WTC11 (cell line): ENCODE measurements at regions not wholly inside any gene's neighbourhood (a gene's known extent, or its start where the extent isn't known, plus 50 kb on each side); places are given as distances from the start of the nearest gene placed in this dataset.
A peak's percentile ranks its signal among the peaks of the same experiment; 100 is the strongest.

Experiments used
- ATAC-seq: fragments of 200-7000 bp; cut with Tn5 transposase; 2 replicates; pipeline ENCODE4 v1.10.0; 2021; ENCODE audit warnings: mild to moderate bottlenecking, moderate library complexity
- CTCF ChIA-PET: fragments of 300-600 bp; sonication (Branson Sonifier 250); formaldehyde crosslinking; loops from one replicate; lab custom pipeline; 2021; ENCODE audit warnings: antibody characterized with exemption; lab: Charles Lee
- POLR2A ChIA-PET: fragments of 350-600 bp; sonication (Branson Sonifier 250); formaldehyde crosslinking; loops from one replicate; lab custom pipeline; 2021; ENCODE audit warnings: antibody characterized with exemption; lab: Charles Lee
- DNase-seq: peaks from one replicate; pipeline ENCODE4 v3.0.0; 2021; ENCODE audit warnings: low spot score
- H3K27ac Mint-ChIP-seq: 2 replicates; pipeline ENCODE4 v1.8.0; 2021; ENCODE audit warnings: mixed read lengths
- H3K27me3 Mint-ChIP-seq: 2 replicates; pipeline ENCODE4 v1.8.0; 2021; ENCODE audit warnings: low read depth, mild to moderate bottlenecking, moderate library complexity, mixed read lengths
- H3K36me3 Mint-ChIP-seq: 2 replicates; pipeline ENCODE4 v1.8.0; 2021; ENCODE audit warnings: mixed read lengths
- H3K4me1 Mint-ChIP-seq: 2 replicates; pipeline ENCODE4 v1.8.0; 2022; ENCODE audit warnings: mixed read lengths
- H3K4me3 Mint-ChIP-seq: 2 replicates; pipeline ENCODE4 v1.8.0; 2021; ENCODE audit warnings: mild to moderate bottlenecking, moderate library complexity, mixed read lengths
- H3K9me3 Mint-ChIP-seq: 2 replicates; pipeline ENCODE4 v1.8.0; 2021; ENCODE audit warnings: mixed read lengths
- CREM ChIP-seq: sonication (generic); formaldehyde crosslinking; IDR thresholded peaks from 2 replicates; pipeline ENCODE4 v1.8.1; 2022; ENCODE audit warnings: mild to moderate bottlenecking, missing genetic modification reagents, moderate library complexity
- EMX1 ChIP-seq: fragments of 250-450 bp; sonication (Bioruptor Pico); IDR thresholded peaks from 2 replicates; pipeline ENCODE4 v1.8.0; 2021; ENCODE audit warnings: mild to moderate bottlenecking
- ETV6 ChIP-seq: sonication (generic); formaldehyde crosslinking; IDR thresholded peaks from 2 replicates; pipeline ENCODE4 v1.8.1; 2022; ENCODE audit warnings: mild to moderate bottlenecking, missing genetic modification reagents
- FOXP1 ChIP-seq: sonication (generic); formaldehyde crosslinking; IDR thresholded peaks from 2 replicates; pipeline ENCODE4 v1.8.0; 2022; ENCODE audit warnings: missing genetic modification reagents, mild to moderate bottlenecking, moderate library complexity, borderline replicate concordance
- JAZF1 ChIP-seq: fragments of 250-450 bp; sonication (Bioruptor Pico); IDR thresholded peaks from 2 replicates; pipeline ENCODE4 v1.9.0; 2021; ENCODE audit warnings: moderate library complexity, mild to moderate bottlenecking, inconsistent platforms
- NFATC4 ChIP-seq: fragments of 250-450 bp; sonication (Bioruptor Pico); IDR thresholded peaks from 2 replicates; pipeline ENCODE4 v1.9.0; 2021; ENCODE audit warnings: mild to moderate bottlenecking
- NFYB ChIP-seq: sonication (generic); formaldehyde crosslinking; conservative IDR thresholded peaks from 2 replicates; pipeline ENCODE4 v1.8.0; 2022; ENCODE audit warnings: low read depth, missing genetic modification reagents
- OVOL2 ChIP-seq: fragments of 250-450 bp; sonication (Bioruptor Pico); IDR thresholded peaks from 2 replicates; pipeline ENCODE4 v1.9.0; 2021; ENCODE audit warnings: mild to moderate bottlenecking, borderline replicate concordance
- RORB ChIP-seq: fragments of 250-450 bp; sonication (Bioruptor Pico); IDR thresholded peaks from 2 replicates; pipeline ENCODE4 v1.9.0; 2021; ENCODE audit warnings: mild to moderate bottlenecking
- SMAD4 ChIP-seq: sonication (generic); formaldehyde crosslinking; IDR thresholded peaks from 2 replicates; pipeline ENCODE4 v1.8.0; 2022; ENCODE audit warnings: mild to moderate bottlenecking, missing genetic modification reagents
- ZNF138 ChIP-seq: sonication (generic); formaldehyde crosslinking; conservative IDR thresholded peaks from 2 replicates; pipeline ENCODE4 v1.8.1; 2022; ENCODE audit warnings: mild to moderate bottlenecking, moderate library complexity, missing genetic modification reagents
- ZNF317 ChIP-seq: sonication (generic); formaldehyde crosslinking; IDR thresholded peaks from 2 replicates; pipeline ENCODE4 v1.8.1; 2023; ENCODE audit warnings: low read depth, mild to moderate bottlenecking, moderate library complexity, missing genetic modification reagents, borderline replicate concordance
- ZNF671 ChIP-seq: fragments of 250-450 bp; sonication (Bioruptor Pico); IDR thresholded peaks from 2 replicates; pipeline ENCODE4 v1.8.0; 2021; ENCODE audit warnings: mild to moderate bottlenecking
- TF ChIP-seq, protein P1 (sequence below): sonication (generic); formaldehyde crosslinking; IDR thresholded peaks from 2 replicates; pipeline ENCODE4 v1.8.0; 2022; ENCODE audit warnings: missing genetic modification reagents
- TF ChIP-seq, protein P2 (sequence below): sonication (generic); formaldehyde crosslinking; IDR thresholded peaks from 2 replicates; pipeline ENCODE4 v1.8.1; 2023; ENCODE audit warnings: mild to moderate bottlenecking, missing genetic modification reagents, borderline replicate concordance
- TF ChIP-seq, protein P3 (sequence below): sonication (generic); formaldehyde crosslinking; IDR thresholded peaks from 2 replicates; pipeline ENCODE4 v1.8.0; 2023; ENCODE audit warnings: missing genetic modification reagents, mild to moderate bottlenecking, borderline replicate concordance
- TF ChIP-seq, protein P4 (sequence below): sonication (generic); formaldehyde crosslinking; IDR thresholded peaks from 2 replicates; pipeline ENCODE4 v1.8.0; 2022; ENCODE audit warnings: mild to moderate bottlenecking, missing genetic modification reagents
- TF ChIP-seq, protein P5 (sequence below): sonication (generic); formaldehyde crosslinking; IDR thresholded peaks from 2 replicates; pipeline ENCODE4 v1.8.1; 2023; ENCODE audit warnings: mild to moderate bottlenecking, missing genetic modification reagents, moderate library complexity
- TF ChIP-seq, protein P6 (sequence below): sonication (generic); formaldehyde crosslinking; IDR thresholded peaks from 2 replicates; pipeline ENCODE4 v1.8.1; 2023; ENCODE audit warnings: mild to moderate bottlenecking, missing genetic modification reagents

DNA sequence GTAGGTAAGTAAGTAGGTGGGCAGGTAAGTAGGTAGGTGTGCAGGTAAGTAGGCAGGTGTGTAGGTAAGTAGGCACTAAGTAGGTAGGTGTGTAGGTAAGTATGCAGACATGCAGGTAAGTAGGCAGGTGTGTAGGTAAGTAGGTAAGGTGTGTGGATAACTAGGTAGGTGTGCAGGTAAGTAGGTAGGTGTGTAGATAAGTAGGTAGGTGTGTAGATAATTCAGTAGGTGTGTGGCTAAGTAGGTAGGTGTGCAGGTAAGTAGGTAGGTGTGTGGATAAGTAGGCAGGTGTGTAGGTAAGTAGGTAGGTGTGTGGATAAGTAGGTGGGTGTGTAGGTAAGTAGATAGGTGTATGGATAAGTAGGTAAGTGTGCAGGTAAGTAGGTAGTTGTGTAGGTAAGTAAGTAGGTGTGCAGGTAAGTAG is 53.9 kb upstream of the COG2 start (continued):
- TF ChIP-seq, protein P1, sequence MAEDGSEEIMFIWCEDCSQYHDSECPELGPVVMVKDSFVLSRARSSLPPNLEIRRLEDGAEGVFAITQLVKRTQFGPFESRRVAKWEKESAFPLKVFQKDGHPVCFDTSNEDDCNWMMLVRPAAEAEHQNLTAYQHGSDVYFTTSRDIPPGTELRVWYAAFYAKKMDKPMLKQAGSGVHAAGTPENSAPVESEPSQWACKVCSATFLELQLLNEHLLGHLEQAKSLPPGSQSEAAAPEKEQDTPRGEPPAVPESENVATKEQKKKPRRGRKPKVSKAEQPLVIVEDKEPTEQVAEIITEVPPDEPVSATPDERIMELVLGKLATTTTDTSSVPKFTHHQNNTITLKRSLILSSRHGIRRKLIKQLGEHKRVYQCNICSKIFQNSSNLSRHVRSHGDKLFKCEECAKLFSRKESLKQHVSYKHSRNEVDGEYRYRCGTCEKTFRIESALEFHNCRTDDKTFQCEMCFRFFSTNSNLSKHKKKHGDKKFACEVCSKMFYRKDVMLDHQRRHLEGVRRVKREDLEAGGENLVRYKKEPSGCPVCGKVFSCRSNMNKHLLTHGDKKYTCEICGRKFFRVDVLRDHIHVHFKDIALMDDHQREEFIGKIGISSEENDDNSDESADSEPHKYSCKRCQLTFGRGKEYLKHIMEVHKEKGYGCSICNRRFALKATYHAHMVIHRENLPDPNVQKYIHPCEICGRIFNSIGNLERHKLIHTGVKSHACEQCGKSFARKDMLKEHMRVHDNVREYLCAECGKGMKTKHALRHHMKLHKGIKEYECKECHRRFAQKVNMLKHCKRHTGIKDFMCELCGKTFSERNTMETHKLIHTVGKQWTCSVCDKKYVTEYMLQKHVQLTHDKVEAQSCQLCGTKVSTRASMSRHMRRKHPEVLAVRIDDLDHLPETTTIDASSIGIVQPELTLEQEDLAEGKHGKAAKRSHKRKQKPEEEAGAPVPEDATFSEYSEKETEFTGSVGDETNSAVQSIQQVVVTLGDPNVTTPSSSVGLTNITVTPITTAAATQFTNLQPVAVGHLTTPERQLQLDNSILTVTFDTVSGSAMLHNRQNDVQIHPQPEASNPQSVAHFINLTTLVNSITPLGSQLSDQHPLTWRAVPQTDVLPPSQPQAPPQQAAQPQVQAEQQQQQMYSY (CRISPR knock-in tag), result no peak
- TF ChIP-seq RORB (CRISPR knock-in tag) (no peak), ZNF317 (CRISPR knock-in tag) (no peak), ZNF138 (CRISPR knock-in tag) (no peak), EMX1 (CRISPR knock-in tag) (no peak), CREM (CRISPR knock-in tag) (no peak), ETV6 (no peak)
- TF ChIP-seq, protein P2, sequence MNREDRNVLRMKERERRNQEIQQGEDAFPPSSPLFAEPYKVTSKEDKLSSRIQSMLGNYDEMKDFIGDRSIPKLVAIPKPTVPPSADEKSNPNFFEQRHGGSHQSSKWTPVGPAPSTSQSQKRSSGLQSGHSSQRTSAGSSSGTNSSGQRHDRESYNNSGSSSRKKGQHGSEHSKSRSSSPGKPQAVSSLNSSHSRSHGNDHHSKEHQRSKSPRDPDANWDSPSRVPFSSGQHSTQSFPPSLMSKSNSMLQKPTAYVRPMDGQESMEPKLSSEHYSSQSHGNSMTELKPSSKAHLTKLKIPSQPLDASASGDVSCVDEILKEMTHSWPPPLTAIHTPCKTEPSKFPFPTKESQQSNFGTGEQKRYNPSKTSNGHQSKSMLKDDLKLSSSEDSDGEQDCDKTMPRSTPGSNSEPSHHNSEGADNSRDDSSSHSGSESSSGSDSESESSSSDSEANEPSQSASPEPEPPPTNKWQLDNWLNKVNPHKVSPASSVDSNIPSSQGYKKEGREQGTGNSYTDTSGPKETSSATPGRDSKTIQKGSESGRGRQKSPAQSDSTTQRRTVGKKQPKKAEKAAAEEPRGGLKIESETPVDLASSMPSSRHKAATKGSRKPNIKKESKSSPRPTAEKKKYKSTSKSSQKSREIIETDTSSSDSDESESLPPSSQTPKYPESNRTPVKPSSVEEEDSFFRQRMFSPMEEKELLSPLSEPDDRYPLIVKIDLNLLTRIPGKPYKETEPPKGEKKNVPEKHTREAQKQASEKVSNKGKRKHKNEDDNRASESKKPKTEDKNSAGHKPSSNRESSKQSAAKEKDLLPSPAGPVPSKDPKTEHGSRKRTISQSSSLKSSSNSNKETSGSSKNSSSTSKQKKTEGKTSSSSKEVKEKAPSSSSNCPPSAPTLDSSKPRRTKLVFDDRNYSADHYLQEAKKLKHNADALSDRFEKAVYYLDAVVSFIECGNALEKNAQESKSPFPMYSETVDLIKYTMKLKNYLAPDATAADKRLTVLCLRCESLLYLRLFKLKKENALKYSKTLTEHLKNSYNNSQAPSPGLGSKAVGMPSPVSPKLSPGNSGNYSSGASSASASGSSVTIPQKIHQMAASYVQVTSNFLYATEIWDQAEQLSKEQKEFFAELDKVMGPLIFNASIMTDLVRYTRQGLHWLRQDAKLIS (CRISPR knock-in tag), result no peak

DNA sequence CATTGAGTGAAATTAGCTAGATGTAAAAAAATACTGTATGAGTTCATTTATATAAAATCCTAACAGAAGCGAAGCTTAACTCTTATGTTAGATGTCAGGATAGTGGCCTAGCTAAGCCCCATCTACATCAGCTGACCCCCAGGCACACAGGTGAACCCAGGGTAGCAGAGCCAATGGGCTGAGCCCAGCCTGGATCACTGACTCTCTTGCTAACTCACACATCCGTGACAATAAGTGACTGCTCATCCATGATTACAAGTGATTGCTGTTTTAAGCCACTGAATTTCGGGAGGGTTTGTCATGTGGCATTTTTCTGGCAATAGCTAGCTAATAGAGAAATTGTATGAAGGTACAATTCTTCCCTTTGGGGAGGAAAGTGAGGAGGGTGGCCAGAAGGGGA is 55.2 kb upstream of the COG2 start:
- ChIA-PET CTCF (interaction anchor here (1.1 kb wide), 1 partner anchor 55 kb away, joined by 3 read pairs; no protein-coding TSS in a partner anchor), POLR2A (no interaction called here)
- DNase-seq (no peak), ATAC-seq (peak; percentile 64)
- Mint-ChIP-seq H3K27me3 (peaks cover 4% of the 10 kb centered on the region), H3K27ac (no peak overlapping the region), H3K36me3 (peaks cover 5% of the 10 kb centered on the region; the same call in 1 of the 2 replicates), H3K9me3 (peaks cover 23% of the 10 kb centered on the region), H3K4me3 (no peak overlapping the region), H3K4me1 (peaks cover 24% of the 10 kb centered on the region)
- TF ChIP-seq, protein P3, sequence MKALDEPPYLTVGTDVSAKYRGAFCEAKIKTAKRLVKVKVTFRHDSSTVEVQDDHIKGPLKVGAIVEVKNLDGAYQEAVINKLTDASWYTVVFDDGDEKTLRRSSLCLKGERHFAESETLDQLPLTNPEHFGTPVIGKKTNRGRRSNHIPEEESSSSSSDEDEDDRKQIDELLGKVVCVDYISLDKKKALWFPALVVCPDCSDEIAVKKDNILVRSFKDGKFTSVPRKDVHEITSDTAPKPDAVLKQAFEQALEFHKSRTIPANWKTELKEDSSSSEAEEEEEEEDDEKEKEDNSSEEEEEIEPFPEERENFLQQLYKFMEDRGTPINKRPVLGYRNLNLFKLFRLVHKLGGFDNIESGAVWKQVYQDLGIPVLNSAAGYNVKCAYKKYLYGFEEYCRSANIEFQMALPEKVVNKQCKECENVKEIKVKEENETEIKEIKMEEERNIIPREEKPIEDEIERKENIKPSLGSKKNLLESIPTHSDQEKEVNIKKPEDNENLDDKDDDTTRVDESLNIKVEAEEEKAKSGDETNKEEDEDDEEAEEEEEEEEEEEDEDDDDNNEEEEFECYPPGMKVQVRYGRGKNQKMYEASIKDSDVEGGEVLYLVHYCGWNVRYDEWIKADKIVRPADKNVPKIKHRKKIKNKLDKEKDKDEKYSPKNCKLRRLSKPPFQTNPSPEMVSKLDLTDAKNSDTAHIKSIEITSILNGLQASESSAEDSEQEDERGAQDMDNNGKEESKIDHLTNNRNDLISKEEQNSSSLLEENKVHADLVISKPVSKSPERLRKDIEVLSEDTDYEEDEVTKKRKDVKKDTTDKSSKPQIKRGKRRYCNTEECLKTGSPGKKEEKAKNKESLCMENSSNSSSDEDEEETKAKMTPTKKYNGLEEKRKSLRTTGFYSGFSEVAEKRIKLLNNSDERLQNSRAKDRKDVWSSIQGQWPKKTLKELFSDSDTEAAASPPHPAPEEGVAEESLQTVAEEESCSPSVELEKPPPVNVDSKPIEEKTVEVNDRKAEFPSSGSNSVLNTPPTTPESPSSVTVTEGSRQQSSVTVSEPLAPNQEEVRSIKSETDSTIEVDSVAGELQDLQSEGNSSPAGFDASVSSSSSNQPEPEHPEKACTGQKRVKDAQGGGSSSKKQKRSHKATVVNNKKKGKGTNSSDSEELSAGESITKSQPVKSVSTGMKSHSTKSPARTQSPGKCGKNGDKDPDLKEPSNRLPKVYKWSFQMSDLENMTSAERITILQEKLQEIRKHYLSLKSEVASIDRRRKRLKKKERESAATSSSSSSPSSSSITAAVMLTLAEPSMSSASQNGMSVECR (CRISPR knock-in tag), result no peak
- TF ChIP-seq, protein P4, sequence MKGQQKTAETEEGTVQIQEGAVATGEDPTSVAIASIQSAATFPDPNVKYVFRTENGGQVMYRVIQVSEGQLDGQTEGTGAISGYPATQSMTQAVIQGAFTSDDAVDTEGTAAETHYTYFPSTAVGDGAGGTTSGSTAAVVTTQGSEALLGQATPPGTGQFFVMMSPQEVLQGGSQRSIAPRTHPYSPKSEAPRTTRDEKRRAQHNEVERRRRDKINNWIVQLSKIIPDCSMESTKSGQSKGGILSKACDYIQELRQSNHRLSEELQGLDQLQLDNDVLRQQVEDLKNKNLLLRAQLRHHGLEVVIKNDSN (CRISPR knock-in tag), result no peak
- TF ChIP-seq, protein P5, sequence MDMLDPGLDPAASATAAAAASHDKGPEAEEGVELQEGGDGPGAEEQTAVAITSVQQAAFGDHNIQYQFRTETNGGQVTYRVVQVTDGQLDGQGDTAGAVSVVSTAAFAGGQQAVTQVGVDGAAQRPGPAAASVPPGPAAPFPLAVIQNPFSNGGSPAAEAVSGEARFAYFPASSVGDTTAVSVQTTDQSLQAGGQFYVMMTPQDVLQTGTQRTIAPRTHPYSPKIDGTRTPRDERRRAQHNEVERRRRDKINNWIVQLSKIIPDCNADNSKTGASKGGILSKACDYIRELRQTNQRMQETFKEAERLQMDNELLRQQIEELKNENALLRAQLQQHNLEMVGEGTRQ (CRISPR knock-in tag), result no peak
- no peak for TF ChIP-seq FOXP1 (CRISPR knock-in tag)
- no peak for TF ChIP-seq JAZF1 (CRISPR knock-in tag)
- no peak for TF ChIP-seq NFYB (CRISPR knock-in tag)
- no peak for TF ChIP-seq OVOL2 (CRISPR knock-in tag)
- no peak for TF ChIP-seq SMAD4
- no peak for TF ChIP-seq NFATC4 (CRISPR knock-in tag)
- TF ChIP-seq, protein P6, sequence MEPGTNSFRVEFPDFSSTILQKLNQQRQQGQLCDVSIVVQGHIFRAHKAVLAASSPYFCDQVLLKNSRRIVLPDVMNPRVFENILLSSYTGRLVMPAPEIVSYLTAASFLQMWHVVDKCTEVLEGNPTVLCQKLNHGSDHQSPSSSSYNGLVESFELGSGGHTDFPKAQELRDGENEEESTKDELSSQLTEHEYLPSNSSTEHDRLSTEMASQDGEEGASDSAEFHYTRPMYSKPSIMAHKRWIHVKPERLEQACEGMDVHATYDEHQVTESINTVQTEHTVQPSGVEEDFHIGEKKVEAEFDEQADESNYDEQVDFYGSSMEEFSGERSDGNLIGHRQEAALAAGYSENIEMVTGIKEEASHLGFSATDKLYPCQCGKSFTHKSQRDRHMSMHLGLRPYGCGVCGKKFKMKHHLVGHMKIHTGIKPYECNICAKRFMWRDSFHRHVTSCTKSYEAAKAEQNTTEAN (CRISPR knock-in tag), result no peak
- no peak for TF ChIP-seq ZNF671 (CRISPR knock-in tag)
- no peak for TF ChIP-seq ETV6
- TF ChIP-seq, all 79 proteins: peak for 0
